Hepatocyte (in vitro differentiated cells): ENCODE measurements at regions not wholly inside any gene's neighbourhood (a gene's known extent, or its start where the extent isn't known, plus 50 kb on each side); places are given as distances from the start of the nearest gene placed in this dataset. TPM values are rescaled to one million over a fixed set of nuclear protein-coding genes. Genes with fewer than 3 reads are reported as not detected.

ENCODE experiments used
- DNase-seq: peaks from one replicate; pipeline ENCODE4 v3.0.0-alpha.2; 2016; ENCODE audit warnings: low spot score
- H2AFZ ChIP-seq: fragments of 200-600 bp; sonication (generic); 2 replicates; pipeline ENCODE4 v1.6.0; 2016; ENCODE audit warnings: antibody characterized with exemption, mild to moderate bottlenecking
- H3K27ac ChIP-seq: fragments of 200-600 bp; sonication (generic); 2 replicates; pipeline ENCODE4 v1.5.1; 2016; ENCODE audit warnings: mild to moderate bottlenecking
- H3K27me3 ChIP-seq: fragments of 200-600 bp; sonication (generic); 2 replicates; pipeline ENCODE4 v1.6.1; 2016
- H3K36me3 ChIP-seq: fragments of 200-600 bp; sonication (generic); replicated peaks from 2 replicates; pipeline ENCODE4 v1.5.1; 2016; ENCODE audit warnings: low read depth; ENCODE audit not compliant: insufficient read depth
- H3K4me1 ChIP-seq: fragments of 200-600 bp; sonication (generic); 2 replicates; pipeline ENCODE4 v1.5.1; 2016; ENCODE audit warnings: mild to moderate bottlenecking, moderate library complexity; ENCODE audit not compliant: insufficient read depth
- H3K4me2 ChIP-seq: fragments of 200-600 bp; sonication (generic); 2 replicates; pipeline ENCODE4 v1.6.0; 2016
- H3K4me3 ChIP-seq: fragments of 200-600 bp; sonication (generic); 2 replicates; pipeline ENCODE4 v1.5.1; 2016; ENCODE audit warnings: mild to moderate bottlenecking
- H3K79me2 ChIP-seq: fragments of 200-600 bp; sonication (generic); 2 replicates; pipeline ENCODE4 v1.6.0; 2017; ENCODE audit warnings: mild to moderate bottlenecking
- H3K9me2 ChIP-seq: fragments of 200-600 bp; sonication (generic); replicated peaks from 2 replicates; pipeline ENCODE4 v1.6.0; 2017; ENCODE audit warnings: mild to moderate bottlenecking; ENCODE audit not compliant: insufficient read depth
- H3K9me3 ChIP-seq: fragments of 200-600 bp; sonication (generic); 2 replicates; pipeline ENCODE4 v1.5.1; 2016; ENCODE audit warnings: low read depth, mild to moderate bottlenecking
- H4K20me1 ChIP-seq: fragments of 200-600 bp; sonication (generic); 2 replicates; pipeline ENCODE4 v1.6.0; 2016; ENCODE audit warnings: mild to moderate bottlenecking; ENCODE audit not compliant: insufficient read depth, poor library complexity, severe bottlenecking
- EZH2 ChIP-seq: fragments of 200-600 bp; sonication (generic); IDR thresholded peaks from 2 replicates; pipeline ENCODE4 v1.6.1; 2016; ENCODE audit warnings: antibody characterized with exemption, mild to moderate bottlenecking, borderline replicate concordance
- EZH2phosphoT487 ChIP-seq: fragments of 200-600 bp; sonication (generic); IDR thresholded peaks from one replicate; pipeline ENCODE4 v1.6.1; 2018; ENCODE audit warnings: antibody characterized with exemption, mild to moderate bottlenecking, low read depth, moderate library complexity; ENCODE audit not compliant: unreplicated experiment, severe bottlenecking
- WGBS: methylation state at CpG from one replicate; pipeline ENCODE4 v1.1.6; 2016; ENCODE audit warnings: low lambda C conversion rate; ENCODE audit errors: missing lambda C conversion rate; 5-methylcytosine and 5-hydroxymethylcytosine counted together
- small RNA-seq: library from RNA; depleted of rRNA; stranded (forward); fragments of <200 nt; gene quantifications from one replicate; pipeline ENCODE3, GENCODE V24; 2014
- TF ChIP-seq, protein P1 (sequence below): fragments of 200-600 bp; sonication (generic); IDR thresholded peaks from 2 replicates; pipeline ENCODE4 v1.5.1; 2016; ENCODE audit warnings: antibody characterized with exemption, mild to moderate bottlenecking; ENCODE audit not compliant: poor library complexity

DNA sequence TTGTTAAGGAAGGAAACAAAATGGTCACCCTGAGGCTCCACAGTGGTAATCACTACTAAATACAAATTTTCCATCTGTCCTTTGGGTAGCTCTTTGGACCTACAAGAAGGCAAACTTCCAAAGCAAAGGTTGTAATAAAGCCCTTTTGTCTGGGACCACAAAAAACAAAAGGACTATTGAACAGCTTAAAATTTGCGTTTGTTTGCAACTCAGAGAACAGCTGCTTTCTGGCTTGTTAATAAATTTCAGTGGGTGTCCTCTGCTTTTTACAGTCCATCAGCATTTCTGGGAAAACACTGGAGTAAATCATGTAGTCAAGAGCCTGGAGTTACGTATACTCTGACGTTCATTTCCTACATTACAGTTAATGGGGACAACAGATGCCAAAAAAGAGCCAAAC lies 439.7 kb upstream of the DIAPH2 start:
- Histone ChIP-seq H3K36me3 (no peaks in the 10 kb centered on the region), H3K4me1 (peaks cover 7% of the 10 kb centered on the region), H3K27ac (peak overlapping the region; percentile 9), H3K79me2 (no peaks in the 10 kb centered on the region), H3K27me3 (no peaks in the 10 kb centered on the region), H3K9me3 (no peaks in the 10 kb centered on the region), H4K20me1 (no peaks in the 10 kb centered on the region), H3K9me2 (no peaks in the 10 kb centered on the region), H3K4me2 (no peak overlapping the region), H3K4me3 (no peak overlapping the region), H2AFZ (no peak overlapping the region)
- TF ChIP-seq EZH2 = no peak
- TF ChIP-seq, protein P1, sequence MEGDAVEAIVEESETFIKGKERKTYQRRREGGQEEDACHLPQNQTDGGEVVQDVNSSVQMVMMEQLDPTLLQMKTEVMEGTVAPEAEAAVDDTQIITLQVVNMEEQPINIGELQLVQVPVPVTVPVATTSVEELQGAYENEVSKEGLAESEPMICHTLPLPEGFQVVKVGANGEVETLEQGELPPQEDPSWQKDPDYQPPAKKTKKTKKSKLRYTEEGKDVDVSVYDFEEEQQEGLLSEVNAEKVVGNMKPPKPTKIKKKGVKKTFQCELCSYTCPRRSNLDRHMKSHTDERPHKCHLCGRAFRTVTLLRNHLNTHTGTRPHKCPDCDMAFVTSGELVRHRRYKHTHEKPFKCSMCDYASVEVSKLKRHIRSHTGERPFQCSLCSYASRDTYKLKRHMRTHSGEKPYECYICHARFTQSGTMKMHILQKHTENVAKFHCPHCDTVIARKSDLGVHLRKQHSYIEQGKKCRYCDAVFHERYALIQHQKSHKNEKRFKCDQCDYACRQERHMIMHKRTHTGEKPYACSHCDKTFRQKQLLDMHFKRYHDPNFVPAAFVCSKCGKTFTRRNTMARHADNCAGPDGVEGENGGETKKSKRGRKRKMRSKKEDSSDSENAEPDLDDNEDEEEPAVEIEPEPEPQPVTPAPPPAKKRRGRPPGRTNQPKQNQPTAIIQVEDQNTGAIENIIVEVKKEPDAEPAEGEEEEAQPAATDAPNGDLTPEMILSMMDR = no peak
- no peak for TF ChIP-seq EZH2phosphoT487
- no peak for DNase-seq
- WGBS = 60% methylated on average over 3 of the region's 3 CpGs

DNA sequence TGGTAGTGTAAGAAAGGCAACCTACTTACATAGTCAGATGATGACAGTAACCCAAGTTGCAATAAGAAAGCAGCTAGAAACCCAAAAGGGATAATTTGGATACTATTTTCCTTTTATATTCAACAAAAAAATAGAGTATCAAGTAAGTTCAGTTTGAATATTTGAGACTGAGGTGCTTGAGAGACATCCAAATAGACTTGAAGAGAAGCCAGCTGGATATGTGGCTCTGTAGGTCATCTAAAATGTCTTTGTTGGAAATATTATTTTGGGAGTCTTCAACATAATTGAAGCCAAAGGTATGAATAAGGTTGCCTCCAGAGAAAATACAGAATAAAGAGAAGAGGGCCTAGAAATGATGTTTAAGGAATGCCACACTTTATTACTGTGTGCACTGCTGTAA lies 438.2 kb upstream of the DIAPH2 start:
- H3K79me2 ChIP-seq = no peaks in the 10 kb centered on the region

More for the DNA sequence above, 438.2 kb upstream of the DIAPH2 start:
- H3K36me3 ChIP-seq = no peaks in the 10 kb centered on the region
- TF ChIP-seq, protein P1 = no peak
- TF ChIP-seq EZH2phosphoT487 = no peak
- no peak for TF ChIP-seq EZH2
- no peak overlapping the region for H2AFZ ChIP-seq
- no peak overlapping the region for H3K27ac ChIP-seq
- H3K27me3 ChIP-seq = no peaks in the 10 kb centered on the region
- H3K9me2 ChIP-seq = no peaks in the 10 kb centered on the region
- H3K4me3 ChIP-seq = no peak overlapping the region
- no peak for DNase-seq
- peaks cover 7% of the 10 kb centered on the region for H3K4me1 ChIP-seq
- no peaks in the 10 kb centered on the region for H4K20me1 ChIP-seq
- no peaks in the 10 kb centered on the region for H3K9me3 ChIP-seq
- no peak overlapping the region for H3K4me2 ChIP-seq

Small RNA genes lying in the stretch of these regions (small RNA-seq; reads per million reads assigned to genes)
- not detected for gene AL022161.1
- not detected for gene RN7SL379P
- not detected for gene RNA5SP510
- gene RPS29P28 = not detected
